Fibroblast of the aortic adventitia (primary cell): ENCODE measurements at regions not wholly inside any gene's neighbourhood (a gene's known extent, or its start where the extent isn't known, plus 50 kb on each side); places are given as distances from the start of the nearest gene placed in this dataset.

Experiments
- DNase-seq: peaks from one replicate; pipeline ENCODE4 v3.0.0-alpha.2; 2010; ENCODE audit warnings: low read depth
- H3K4me3 ChIP-seq: 2 replicates; pipeline ENCODE4 v1.5.1; 2011; ENCODE audit warnings: low read depth, mild to moderate bottlenecking, control low read depth, low read length, moderate library complexity
- CTCF ChIP-seq: IDR thresholded peaks from 2 replicates; pipeline ENCODE4 v1.5.1; 2011; ENCODE audit warnings: mild to moderate bottlenecking, low read length, control low read depth, inconsistent platforms; ENCODE audit not compliant: insufficient read depth

GRCh38 chr2:184203661-184204060 is 394.7 kb upstream of the ZNF804A start:
- no peak for TF ChIP-seq CTCF
- no peak for DNase-seq
- no peak overlapping the region for H3K4me3 ChIP-seq

DNA sequence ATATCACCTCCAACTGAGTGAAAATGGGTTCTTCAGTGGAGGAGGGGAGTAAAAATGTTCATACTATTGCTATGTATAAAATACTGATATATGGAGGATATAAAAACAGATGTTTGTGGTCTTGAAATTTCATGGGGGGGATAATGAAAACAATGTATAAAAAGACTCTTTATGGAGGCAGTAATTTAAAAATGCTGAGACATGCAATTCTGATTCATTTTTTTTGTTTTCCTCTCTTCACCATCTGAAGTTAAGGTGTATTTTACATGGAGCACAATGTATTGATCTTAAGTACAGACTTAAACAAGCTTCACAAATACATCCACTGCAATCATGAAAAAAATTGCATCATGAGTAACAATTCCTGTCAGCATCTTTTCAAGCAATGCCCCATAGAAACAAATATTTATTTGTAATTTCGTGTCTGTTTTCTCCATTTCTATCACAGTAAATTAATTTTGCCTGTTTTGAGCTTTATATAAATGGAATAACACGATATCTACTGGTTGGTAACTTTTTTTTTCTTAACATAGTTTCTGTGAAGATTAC is 393.2 kb upstream of the ZNF804A start:
- DNase-seq: no peak
- no peak overlapping the region for H3K4me3 ChIP-seq

DNA sequence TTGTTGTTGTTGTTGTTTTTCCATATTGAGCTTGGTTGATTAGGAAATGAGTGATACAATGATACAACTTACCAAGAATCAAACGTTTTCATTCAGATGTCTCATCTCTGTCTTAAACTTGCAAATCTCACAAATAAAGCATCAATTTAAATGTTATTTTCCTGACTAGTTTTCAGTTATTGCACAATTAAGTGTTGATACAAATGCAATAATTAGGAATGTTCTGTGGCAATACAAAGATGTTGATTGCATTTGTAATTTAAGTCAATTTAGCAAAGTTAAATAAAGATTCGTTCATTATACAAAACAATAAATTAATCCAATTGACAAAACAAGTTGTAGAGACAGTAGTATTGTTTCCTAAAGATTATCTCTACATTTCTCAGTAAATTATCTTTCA is 392.3 kb upstream of the ZNF804A start:
- H3K4me3 ChIP-seq: no peak overlapping the region
- no peak for DNase-seq
- no peak for TF ChIP-seq CTCF

More for the DNA sequence above, 393.2 kb upstream of the ZNF804A start:
- TF ChIP-seq CTCF: no peak

DNA sequence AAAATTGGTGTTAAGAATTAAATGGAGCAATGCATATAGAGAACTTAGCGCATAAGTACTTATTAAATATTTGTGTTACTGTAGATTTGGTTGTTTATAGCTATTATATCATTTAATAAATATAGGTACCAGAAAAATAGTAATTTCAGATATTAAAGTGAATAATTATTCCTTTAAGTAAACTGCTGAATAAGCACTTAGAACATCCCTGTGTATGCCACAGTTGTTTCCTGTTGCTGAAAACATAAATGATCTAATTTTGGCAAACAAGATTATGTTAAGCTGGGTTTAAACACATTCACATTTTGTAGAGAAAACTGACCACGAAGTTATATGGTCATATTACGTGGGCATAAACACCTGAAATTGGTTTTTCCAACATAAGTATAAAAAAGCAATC is 388.0 kb upstream of the ZNF804A start:
- H3K4me3 ChIP-seq: no peak overlapping the region
- no peak for TF ChIP-seq CTCF
- DNase-seq: no peak

DNA sequence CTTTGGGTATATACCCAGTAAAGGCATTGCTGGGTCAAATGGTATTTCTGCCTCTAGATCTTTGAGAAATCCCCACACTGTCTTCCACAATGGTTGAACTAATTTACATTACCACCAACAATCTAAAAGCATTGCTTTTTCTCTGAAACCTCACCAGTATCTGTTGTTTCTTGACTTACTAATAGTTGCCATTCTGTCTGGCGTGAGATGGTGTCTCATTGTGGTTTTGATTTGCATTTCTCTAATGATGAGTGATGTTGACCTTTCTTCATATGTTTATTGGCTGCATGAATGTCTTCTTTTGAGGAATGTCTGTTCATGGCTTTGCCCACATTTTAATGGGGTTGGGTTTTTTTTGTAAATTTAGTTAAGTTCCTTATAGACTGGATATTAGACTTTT is 382.6 kb upstream of the ZNF804A start:
- no peak for TF ChIP-seq CTCF
- no peak for DNase-seq
- H3K4me3 ChIP-seq: no peak overlapping the region

DNA sequence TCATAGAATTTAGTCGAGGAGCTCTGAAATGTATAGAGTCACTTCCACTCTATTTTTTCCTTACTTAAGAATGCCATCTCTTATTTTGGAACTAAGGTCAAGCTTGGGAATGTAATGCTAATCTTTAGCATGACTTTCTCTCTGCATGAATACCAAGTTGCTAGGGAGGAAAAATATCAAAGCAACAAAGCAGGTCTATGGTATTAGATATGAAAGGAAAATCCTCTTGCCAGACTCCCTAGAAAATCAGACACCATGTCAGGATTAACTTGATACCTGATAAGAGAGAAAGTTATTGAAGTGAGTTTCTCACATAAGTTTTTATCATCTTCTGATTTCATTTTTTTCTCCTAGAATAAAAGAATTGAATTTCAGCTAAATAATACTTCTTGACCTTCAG is 341.7 kb upstream of the ZNF804A start:
- DNase-seq: no peak
- TF ChIP-seq CTCF: no peak
- no peak overlapping the region for H3K4me3 ChIP-seq

GRCh38 chr2:184261331-184261730 is 337.0 kb upstream of the ZNF804A start:
- H3K4me3 ChIP-seq: no peak overlapping the region
- DNase-seq: no peak
- TF ChIP-seq CTCF: no peak
